GM12872 (cell line): ENCODE measurements at regions not wholly inside any gene's neighbourhood (a gene's known extent, or its start where the extent isn't known, plus 50 kb on each side); places are given as distances from the start of the nearest gene placed in this dataset.

Source experiments
- TF ChIP-seq, protein P1 (sequence below): IDR thresholded peaks from 3 replicates; pipeline ENCODE4 v1.5.1; 2011; ENCODE audit warnings: low read depth, mild to moderate bottlenecking, low read length, moderate library complexity; ENCODE audit not compliant: insufficient read depth

DNA sequence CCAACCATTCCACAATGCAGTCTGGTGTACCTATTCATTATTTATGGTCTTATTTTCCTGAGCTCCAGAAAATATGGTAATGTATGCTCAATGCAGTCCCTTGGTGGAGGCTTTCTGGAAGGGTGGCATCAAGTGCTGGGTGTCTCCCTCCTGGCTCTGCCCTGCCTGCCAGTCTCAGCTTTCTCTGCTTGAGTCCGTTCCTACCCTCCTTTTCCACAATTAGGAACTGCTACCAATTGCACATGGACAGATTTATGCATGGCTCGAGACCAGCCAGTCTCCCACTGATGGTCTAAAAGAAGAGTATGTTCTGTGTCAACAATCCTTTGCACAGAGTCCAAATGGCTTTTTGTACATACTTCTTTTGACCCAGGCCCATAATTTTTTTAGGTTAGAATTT is 189.8 kb downstream of the TLE1 start:
- TF ChIP-seq, protein P1, sequence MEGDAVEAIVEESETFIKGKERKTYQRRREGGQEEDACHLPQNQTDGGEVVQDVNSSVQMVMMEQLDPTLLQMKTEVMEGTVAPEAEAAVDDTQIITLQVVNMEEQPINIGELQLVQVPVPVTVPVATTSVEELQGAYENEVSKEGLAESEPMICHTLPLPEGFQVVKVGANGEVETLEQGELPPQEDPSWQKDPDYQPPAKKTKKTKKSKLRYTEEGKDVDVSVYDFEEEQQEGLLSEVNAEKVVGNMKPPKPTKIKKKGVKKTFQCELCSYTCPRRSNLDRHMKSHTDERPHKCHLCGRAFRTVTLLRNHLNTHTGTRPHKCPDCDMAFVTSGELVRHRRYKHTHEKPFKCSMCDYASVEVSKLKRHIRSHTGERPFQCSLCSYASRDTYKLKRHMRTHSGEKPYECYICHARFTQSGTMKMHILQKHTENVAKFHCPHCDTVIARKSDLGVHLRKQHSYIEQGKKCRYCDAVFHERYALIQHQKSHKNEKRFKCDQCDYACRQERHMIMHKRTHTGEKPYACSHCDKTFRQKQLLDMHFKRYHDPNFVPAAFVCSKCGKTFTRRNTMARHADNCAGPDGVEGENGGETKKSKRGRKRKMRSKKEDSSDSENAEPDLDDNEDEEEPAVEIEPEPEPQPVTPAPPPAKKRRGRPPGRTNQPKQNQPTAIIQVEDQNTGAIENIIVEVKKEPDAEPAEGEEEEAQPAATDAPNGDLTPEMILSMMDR, result no peak

DNA sequence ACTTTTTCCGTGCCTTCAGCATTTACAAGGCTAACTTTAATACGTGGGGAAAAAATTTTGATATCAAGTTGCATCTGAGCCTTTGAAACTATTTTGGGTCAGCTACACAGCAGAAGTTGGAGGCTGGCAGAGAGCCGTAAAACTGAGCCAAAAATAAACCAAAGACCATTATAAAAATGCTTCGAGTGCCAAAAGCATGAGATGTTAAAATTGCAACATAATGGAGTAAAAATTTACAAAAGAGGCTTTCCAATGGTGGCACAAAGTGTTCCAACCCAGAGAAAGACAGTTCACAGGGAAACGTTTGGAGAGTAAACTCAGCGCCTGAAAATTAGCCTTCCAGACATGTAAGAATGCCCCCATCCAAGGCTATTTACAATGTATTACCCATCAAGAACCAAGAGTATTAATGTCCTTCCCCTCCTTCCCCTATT is 190.3 kb downstream of the TLE1 start:
- TF ChIP-seq, protein P1, result no peak

DNA sequence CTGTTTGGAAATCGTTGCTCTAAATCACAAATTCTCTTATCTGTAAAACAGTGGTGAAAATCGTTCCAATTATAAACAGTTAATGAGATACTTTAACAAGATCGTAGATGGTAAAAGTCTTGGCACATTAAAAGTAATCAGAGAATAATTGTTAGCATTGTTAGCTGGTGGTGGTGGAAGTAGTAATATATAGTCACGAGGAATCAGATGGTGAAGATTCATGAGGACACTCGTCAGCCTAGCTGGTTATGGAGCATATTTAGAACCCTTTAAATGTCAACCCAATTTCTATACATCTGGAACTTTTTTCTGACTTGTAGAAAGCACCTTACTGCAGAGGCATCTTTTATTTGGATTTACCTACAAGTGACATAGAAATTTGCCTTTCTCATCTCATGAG is 190.8 kb downstream of the TLE1 start:
- TF ChIP-seq, protein P1, result no peak

DNA sequence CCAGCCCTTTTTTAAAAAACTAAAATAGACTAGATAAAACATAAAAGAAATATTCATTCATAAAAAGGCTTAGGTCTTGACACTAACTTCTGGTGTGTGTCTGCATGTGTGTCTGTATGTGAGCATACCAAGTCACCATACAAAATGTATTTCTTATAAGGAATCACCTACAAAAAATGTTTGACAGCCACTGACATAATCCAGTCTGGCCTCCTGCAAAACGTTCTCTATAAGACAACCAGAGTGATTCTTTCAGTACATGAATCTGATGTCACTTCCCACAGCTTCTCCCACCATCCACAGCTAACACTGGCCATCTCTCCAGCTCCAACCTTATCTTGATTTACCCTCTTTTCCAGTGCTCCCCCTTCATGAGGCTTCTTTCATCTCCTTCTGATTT is 192.3 kb downstream of the TLE1 start:
- TF ChIP-seq, protein P1, result no peak

DNA sequence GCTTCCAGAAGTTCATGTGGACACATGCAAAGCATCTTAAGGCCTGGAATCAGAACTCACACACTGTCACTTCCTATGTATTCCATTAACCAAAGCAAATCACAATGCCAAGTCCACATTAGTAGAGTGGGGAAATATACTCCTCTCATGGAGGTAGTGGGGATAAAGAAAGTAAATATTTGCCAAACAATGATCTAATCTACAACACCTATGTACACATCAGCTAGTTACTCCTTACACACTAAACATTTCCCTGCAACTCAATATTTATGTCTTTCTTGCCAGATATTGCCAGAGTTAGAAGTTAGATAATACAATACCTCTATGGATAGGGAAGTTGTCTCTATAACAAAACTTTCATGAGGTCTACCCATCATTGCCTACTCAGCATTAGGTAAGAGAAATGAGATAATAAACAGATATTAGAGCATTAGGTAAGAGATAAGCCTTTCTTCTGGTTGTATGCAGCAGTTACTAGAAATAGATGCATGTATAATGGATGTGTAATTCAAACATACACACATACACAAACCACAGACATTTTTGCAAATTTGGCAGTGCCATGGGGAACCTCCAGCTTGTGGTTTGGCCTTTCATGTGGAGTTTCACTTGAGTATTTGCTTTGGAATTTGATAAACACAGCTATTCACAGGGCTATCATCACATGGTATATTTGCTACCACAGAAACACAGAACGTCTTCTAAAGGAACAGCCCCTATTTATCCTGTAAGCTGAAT is 196.5 kb downstream of the TLE1 start:
- TF ChIP-seq, protein P1, result no peak

DNA sequence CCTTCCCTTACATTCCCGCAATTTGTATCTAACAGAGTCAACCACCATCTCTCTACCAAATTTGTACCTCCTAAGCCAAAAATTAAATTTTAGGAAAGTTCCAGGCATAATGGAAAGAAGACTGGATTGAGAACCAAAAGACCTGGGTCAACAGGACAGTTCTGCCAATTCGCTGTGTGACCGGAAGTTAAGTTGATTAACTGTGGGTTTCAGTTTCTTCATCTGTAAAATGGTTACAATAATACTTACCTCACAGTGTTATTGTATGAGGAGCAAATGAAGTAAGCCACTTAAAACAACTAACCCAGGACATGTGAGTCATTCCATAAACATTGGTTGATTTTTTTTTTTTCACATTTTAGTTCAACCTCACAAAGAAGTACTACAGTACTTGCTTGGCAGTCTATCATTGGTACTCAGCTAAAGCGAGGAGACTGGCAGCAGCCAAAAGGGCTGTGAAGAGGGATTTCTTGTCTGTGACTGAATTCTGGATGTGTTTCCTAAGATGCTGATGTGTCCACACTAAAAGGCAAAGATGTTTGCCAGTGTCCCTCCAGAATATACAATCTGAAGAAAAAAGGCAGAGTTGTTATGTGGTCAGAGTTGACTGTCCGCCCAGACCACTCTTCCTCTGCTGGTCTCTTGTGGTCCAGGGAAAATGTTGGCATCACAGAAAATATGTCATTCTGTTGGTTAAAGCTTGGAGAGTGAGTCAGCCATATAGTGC is 198.6 kb downstream of the TLE1 start:
- TF ChIP-seq, protein P1, result no peak

DNA sequence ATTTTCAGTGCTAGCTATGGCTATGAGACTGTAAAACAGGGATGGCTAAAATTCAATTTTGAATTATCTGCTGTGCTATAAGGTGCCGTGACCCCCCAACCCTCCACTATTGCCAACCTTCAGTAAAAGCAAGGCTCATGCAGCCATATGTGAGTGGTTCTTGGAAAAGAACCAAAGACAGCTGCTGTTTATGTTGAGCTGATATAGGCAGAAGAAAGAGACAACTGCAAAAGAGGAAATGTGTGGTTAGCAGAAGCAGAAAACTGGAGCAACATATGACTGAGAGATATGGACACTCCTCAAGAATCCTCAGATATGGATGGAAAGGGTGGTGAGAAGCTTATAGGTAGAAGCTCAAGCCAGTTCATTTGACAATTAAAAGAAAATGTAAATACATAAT is 200.3 kb downstream of the TLE1 start:
- TF ChIP-seq, protein P1, result no peak
